ENCODE measurements at regions not wholly inside any gene's neighbourhood (a gene's known extent, or its start where the extent isn't known, plus 50 kb on each side); places are given as distances from the start of the nearest gene placed in this dataset.

DNA sequence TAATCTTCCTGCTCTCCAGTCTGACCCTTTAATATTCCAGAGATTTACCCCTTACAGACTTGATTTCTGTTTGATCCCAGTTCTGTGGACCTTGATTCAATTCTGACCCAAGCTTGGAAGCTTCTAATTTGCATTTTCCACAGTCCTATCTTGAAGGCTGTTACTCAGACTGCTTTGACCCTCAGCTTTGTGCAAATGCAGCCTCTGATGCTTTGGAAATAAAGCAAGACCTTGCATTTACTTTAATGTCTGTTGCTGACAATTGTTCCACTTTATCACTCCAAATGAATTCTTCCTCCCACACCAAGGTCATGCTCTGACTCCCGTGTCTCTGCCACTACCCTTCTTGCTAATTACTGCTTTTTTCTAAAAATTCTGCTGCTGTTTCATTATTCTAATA, 886.0 kb downstream of the TUSC7 start:
- POLR2A ChIA-PET = no interaction called here
- no peak overlapping the region for H3K27ac Mint-ChIP-seq
- H3K9me3 Mint-ChIP-seq = no peaks in the 10 kb centered on the region
- intact Hi-C loops (cut with micrococcal nuclease) = no loop called here
- H3K4me1 Mint-ChIP-seq = no peaks in the 10 kb centered on the region
- DNase-seq = no peak
- H3K4me3 Mint-ChIP-seq = no peak overlapping the region
- TF ChIP-seq, protein P1, sequence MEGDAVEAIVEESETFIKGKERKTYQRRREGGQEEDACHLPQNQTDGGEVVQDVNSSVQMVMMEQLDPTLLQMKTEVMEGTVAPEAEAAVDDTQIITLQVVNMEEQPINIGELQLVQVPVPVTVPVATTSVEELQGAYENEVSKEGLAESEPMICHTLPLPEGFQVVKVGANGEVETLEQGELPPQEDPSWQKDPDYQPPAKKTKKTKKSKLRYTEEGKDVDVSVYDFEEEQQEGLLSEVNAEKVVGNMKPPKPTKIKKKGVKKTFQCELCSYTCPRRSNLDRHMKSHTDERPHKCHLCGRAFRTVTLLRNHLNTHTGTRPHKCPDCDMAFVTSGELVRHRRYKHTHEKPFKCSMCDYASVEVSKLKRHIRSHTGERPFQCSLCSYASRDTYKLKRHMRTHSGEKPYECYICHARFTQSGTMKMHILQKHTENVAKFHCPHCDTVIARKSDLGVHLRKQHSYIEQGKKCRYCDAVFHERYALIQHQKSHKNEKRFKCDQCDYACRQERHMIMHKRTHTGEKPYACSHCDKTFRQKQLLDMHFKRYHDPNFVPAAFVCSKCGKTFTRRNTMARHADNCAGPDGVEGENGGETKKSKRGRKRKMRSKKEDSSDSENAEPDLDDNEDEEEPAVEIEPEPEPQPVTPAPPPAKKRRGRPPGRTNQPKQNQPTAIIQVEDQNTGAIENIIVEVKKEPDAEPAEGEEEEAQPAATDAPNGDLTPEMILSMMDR (IDR thresholded peaks at IDR 0.05) = no peak
- no peak for ATAC-seq (ENCODE audit: low read depth)
- no peaks in the 10 kb centered on the region for H3K27me3 Mint-ChIP-seq
- CTCF ChIA-PET = no interaction called here
- no peaks in the 10 kb centered on the region for H3K36me3 Mint-ChIP-seq (ENCODE audit: low read depth)

DNA sequence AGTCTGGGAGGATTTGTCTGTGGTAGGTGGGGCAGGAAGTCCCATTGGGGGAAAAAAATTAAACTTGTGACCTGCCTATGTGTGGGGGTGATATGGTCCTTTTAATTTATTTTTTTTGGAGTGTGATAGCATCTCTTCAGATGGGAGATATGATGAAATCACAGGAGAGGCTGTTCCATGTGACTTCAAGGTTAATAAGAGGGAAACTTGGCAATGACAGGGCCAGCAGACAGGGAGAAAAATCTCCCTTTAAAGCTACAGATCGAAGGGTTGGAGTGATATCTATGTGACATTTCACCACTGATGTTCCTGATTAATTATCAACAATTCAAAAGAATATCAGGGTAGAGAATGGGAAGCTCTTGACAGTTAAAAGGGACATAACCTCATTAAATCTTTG, 886.9 kb downstream of the TUSC7 start:
- DNase-seq = no peak
- Mint-ChIP-seq H3K27ac (no peak overlapping the region), H3K9me3 (no peaks in the 10 kb centered on the region), H3K27me3 (no peaks in the 10 kb centered on the region), H3K36me3 (ENCODE audit: low read depth) (no peaks in the 10 kb centered on the region), H3K4me1 (no peaks in the 10 kb centered on the region), H3K4me3 (no peak overlapping the region)
- ATAC-seq (ENCODE audit: low read depth) = no peak
- TF ChIP-seq, protein P1 (IDR thresholded peaks at IDR 0.05) = no peak
- intact Hi-C loops (cut with micrococcal nuclease) = no loop called here
- POLR2A ChIA-PET = no interaction called here
- CTCF ChIA-PET = no interaction called here

DNA sequence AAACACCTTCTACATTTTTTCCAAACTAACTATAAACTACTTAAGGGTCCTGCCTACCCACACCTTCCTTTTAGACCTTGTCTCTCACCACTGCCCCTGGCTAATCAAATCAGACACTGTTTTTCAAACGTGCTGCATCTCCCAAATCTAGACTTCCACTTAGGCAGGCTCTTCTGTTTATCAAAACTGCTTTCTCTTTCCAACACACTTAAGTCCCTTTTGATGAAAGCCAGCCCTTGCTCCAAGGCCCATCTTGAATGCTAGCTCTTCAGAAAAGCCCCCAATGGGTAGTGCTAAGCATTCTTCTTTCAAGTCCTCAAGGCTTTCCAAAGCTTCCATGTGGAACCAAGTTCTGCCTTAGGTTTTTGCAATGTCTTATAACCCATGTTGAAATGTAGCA, 888.3 kb downstream of the TUSC7 start:
- H3K4me3 Mint-ChIP-seq = no peak overlapping the region
- no peak for ATAC-seq (ENCODE audit: low read depth)
- no peaks in the 10 kb centered on the region for H3K9me3 Mint-ChIP-seq
- intact Hi-C loops (cut with micrococcal nuclease) = no loop called here
- no peaks in the 10 kb centered on the region for H3K4me1 Mint-ChIP-seq
- no peak overlapping the region for H3K27ac Mint-ChIP-seq
- ChIA-PET POLR2A (no interaction called here), CTCF (no interaction called here)
- no peak for DNase-seq
- H3K27me3 Mint-ChIP-seq = no peaks in the 10 kb centered on the region
- TF ChIP-seq, protein P1 (IDR thresholded peaks at IDR 0.05) = no peak
- no peaks in the 10 kb centered on the region for H3K36me3 Mint-ChIP-seq (ENCODE audit: low read depth)

DNA sequence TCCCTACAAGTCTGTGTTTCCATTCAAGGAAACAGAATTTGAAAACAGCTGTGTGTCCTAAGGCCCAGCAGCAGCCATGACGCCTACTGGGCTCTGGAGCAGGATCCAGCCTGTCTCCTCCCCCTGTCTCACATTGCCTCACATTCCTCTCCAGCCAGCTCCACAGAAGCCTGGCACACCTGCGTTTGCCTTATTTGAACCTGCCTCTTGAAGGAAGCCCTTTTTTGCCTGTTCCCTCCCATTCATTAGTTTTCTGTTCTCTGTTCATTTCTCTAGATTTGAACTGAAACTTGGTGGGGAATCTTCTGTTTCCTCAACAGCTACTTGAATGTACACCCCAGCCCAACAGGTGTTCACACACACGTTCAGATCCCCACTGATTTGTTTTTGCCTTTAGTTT, 890.5 kb downstream of the TUSC7 start:
- no peaks in the 10 kb centered on the region for H3K4me1 Mint-ChIP-seq
- intact Hi-C loops (cut with micrococcal nuclease) = no loop called here
- DNase-seq (no peak), ATAC-seq (ENCODE audit: low read depth) (no peak)
- H3K27me3 Mint-ChIP-seq = no peaks in the 10 kb centered on the region
- no peak overlapping the region for H3K27ac Mint-ChIP-seq
- CTCF ChIA-PET = no interaction called here
- TF ChIP-seq, protein P1 (IDR thresholded peaks at IDR 0.05) = no peak
- no peaks in the 10 kb centered on the region for H3K9me3 Mint-ChIP-seq
- no peak overlapping the region for H3K4me3 Mint-ChIP-seq
- POLR2A ChIA-PET = no interaction called here
- no peaks in the 10 kb centered on the region for H3K36me3 Mint-ChIP-seq (ENCODE audit: low read depth)

DNA sequence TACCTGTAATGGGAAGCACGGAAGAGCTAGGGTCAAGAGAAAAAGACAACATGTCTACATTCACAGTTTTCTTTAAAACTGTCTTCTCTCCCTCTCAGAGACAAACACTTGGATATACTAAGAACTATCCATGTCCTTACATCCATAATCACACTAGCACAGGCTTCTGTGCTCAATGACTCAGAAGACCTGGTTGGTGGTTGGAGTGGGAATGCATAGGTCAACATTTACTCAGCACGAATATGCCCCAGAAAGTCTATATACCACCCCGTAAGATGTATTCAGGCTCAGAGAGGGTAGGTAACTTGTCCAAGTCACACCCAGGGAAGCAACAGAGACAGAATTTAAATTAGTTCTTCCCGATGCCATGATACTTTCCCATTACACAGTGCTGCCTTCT, 891.1 kb downstream of the TUSC7 start:
- Mint-ChIP-seq H3K27me3 (no peaks in the 10 kb centered on the region), H3K27ac (no peak overlapping the region), H3K36me3 (ENCODE audit: low read depth) (no peaks in the 10 kb centered on the region), H3K4me3 (no peak overlapping the region), H3K9me3 (no peaks in the 10 kb centered on the region), H3K4me1 (no peaks in the 10 kb centered on the region)
- intact Hi-C loops (cut with micrococcal nuclease) = no loop called here
- TF ChIP-seq, protein P1 (IDR thresholded peaks at IDR 0.05) = no peak
- ATAC-seq (ENCODE audit: low read depth) (no peak), DNase-seq (no peak)
- CTCF ChIA-PET = no interaction called here
- POLR2A ChIA-PET = no interaction called here
